ENCODE measurements at regions not wholly inside any gene's neighbourhood (a gene's known extent, or its start where the extent isn't known, plus 50 kb on each side); places are given as distances from the start of the nearest gene placed in this dataset.
"Not testable (repeated sequence)": the region's sequence is repeated elsewhere in the genome, so short reads cannot be mapped to it uniquely, and the experiment has no call there.

DNA sequence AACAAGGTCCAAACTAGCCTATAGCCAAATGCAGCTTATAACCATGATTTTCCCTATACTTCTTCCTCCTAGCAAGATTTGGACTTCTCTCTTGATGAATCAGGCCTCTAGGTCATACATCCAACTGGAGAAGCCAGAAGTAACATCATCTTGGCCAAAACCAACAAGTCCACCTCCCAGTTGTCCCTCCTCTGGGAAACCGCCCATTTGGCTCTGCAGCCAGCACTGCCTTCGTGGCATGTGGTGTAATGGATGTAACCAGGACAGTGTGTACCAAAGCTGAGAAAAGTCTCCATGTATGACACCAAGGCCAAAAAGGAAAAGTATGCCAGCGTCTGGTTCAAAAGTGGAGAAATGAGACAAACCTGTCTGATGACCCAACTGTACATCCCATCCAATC is 59.3 kb upstream of the VASH1 start:
- H3K27ac ChIP-seq = no peak overlapping the region

DNA sequence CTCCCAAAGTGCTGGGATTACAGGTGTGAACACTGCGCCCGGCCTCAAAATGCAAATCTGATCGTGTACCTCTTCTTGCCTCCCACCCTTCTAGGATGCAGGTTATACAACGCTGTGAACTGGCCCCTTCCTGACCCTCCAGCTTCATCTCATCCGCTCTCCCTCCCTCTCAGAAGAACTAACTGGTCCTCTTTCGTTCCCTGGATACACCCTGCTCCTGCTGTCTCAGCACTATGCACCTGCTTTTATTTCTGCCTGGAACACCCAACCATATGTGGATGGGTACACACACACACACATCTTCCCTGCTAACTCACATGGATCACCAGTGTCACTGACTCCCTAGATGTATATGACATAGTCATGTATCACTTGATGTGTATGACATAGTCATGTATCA is 56.1 kb upstream of the VASH1 start:
- Histone ChIP-seq H3K4me3 (no peak overlapping the region), H3K36me3 (replicated peaks in 1 of 2) (no peaks in the 10 kb centered on the region), H3K9me3 (replicated peaks in 1 of 3) (no peaks in the 10 kb centered on the region), H3K4me1 (replicated peaks in 1 of 2) (peaks cover 0 to 5% of the 10 kb centered on the region in 2 donors), H3K27me3 (no peaks in the 10 kb centered on the region), H3K27ac (no peak overlapping the region)
- TF ChIP-seq POLR2A (IDR thresholded peaks at IDR 0.05) = no peak
- TF ChIP-seq, protein P1, sequence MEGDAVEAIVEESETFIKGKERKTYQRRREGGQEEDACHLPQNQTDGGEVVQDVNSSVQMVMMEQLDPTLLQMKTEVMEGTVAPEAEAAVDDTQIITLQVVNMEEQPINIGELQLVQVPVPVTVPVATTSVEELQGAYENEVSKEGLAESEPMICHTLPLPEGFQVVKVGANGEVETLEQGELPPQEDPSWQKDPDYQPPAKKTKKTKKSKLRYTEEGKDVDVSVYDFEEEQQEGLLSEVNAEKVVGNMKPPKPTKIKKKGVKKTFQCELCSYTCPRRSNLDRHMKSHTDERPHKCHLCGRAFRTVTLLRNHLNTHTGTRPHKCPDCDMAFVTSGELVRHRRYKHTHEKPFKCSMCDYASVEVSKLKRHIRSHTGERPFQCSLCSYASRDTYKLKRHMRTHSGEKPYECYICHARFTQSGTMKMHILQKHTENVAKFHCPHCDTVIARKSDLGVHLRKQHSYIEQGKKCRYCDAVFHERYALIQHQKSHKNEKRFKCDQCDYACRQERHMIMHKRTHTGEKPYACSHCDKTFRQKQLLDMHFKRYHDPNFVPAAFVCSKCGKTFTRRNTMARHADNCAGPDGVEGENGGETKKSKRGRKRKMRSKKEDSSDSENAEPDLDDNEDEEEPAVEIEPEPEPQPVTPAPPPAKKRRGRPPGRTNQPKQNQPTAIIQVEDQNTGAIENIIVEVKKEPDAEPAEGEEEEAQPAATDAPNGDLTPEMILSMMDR (IDR thresholded peaks at IDR 0.05) = no peak
- 92 to 97% (median 94%) methylated on average over 6 of the region's 6 CpGs for WGBS, 4 donors
- no peak for DNase-seq
- intact Hi-C loops (cut with DNase I) = no loop called here

More for the DNA sequence above, 59.3 kb upstream of the VASH1 start:
- H3K4me3 ChIP-seq = no peak overlapping the region
- H3K9me3 ChIP-seq (replicated peaks in 1 of 3) = no peaks in the 10 kb centered on the region
- WGBS, 4 donors = 66 to 84% (median 75%) methylated on average over 3 of the region's 3 CpGs
- DNase-seq = peak in 1 of 7 donors; percentile 55
- no peaks in the 10 kb centered on the region for H3K36me3 ChIP-seq (replicated peaks in 1 of 2)
- peaks cover 11 to 12% of the 10 kb centered on the region in 2 donors for H3K4me1 ChIP-seq (replicated peaks in 1 of 2)
- H3K27me3 ChIP-seq = no peaks in the 10 kb centered on the region
- TF ChIP-seq POLR2A (IDR thresholded peaks at IDR 0.05) = no peak
- TF ChIP-seq, protein P1 (IDR thresholded peaks at IDR 0.05) = no peak
- intact Hi-C loops (cut with DNase I) = no loop called here

DNA sequence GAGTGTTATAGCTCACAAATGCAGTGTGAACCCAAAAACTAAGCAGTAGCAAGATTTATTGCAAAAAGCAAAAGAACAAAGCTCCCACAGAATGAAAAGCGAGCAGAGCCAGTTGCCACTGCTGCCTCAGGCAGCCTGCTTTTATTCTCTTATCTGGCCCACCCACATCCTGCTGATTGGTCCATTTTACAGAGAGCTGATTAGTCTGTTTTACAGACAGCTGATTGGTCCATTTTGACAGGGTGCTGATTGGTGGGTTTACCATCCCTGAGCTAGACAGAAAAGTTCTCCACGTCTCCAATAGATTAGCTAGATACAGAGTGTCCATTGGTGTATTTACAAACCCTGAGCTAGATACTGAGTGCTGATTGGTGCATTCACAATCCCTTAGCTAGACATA is 55.1 kb upstream of the VASH1 start:
- WGBS, 4 donors = 87 to 96% (median 92%) methylated on average over 2 of the region's 2 CpGs
- intact Hi-C loops (cut with DNase I); H3K9me3 ChIP-seq (replicated peaks in 1 of 3); H3K27ac ChIP-seq; H3K4me3 ChIP-seq; H3K27me3 ChIP-seq; H3K36me3 ChIP-seq (replicated peaks in 1 of 2); DNase-seq: not testable (repeated sequence)
- peaks cover 0 to 11% of the 10 kb centered on the region in 2 donors for H3K4me1 ChIP-seq (replicated peaks in 1 of 2)

DNA sequence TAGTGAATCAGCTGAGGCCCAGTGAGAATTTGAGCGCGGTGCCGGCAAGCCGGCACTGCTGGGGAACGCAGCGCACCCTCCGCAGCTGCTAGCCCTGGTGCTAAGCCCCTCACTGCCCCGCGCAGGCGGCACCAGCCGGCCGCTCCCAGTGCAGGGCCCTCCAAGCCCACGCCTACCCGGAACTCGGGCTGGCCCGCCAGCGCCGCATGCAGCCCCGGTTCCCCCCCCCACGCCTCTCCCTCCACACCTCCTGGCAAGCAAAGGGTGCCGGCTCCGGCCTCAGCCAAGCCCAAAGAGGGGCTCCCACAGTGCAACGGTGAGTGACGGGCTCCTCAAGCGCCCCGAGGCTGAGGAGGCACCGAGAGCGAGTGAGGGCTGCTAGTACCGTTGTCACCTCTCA is 54.5 kb upstream of the VASH1 start:
- DNase-seq = peak in 1 of 7 donors; percentile 21
- Histone ChIP-seq H3K27me3 (no peaks in the 10 kb centered on the region), H3K9me3 (replicated peaks in 1 of 3) (no peaks in the 10 kb centered on the region), H3K36me3 (replicated peaks in 1 of 2) (no peaks in the 10 kb centered on the region), H3K4me3 (no peak overlapping the region), H3K27ac (no peak overlapping the region), H3K4me1 (replicated peaks in 1 of 2) (peaks cover 0 to 11% of the 10 kb centered on the region in 2 donors)
- WGBS, 4 donors = 92 to 96% (median 93%) methylated on average over 15 to 29 of the region's 29 CpGs
- TF ChIP-seq, protein P1 (IDR thresholded peaks at IDR 0.05) = no peak
- no peak for TF ChIP-seq POLR2A (IDR thresholded peaks at IDR 0.05)
- intact Hi-C loops (cut with DNase I) = no loop called here

DNA sequence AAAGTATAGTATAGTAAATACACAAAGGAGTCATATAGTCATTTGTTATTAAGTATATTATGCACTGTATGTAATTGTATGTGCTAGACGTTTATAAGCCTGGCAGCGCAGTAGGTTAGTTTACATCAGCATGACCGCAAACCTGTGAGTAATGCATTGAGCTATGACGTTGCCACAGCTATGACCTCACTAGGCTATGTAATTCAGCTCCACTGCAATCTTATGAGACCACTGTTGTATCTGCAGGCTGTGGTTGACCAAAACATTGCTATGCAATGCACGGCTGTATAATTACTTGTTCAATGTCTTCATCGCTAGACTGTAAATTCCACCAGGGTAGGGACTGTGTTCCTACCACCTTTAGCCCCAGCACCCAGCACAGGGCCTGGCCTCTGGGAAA is 53.2 kb upstream of the VASH1 start:
- intact Hi-C loops (cut with DNase I) = no loop called here
- no peaks in the 10 kb centered on the region for H3K36me3 ChIP-seq (replicated peaks in 1 of 2)
- no peak overlapping the region for H3K4me3 ChIP-seq
- no peaks in the 10 kb centered on the region for H3K9me3 ChIP-seq (replicated peaks in 1 of 3)
- 81 to 89% (median 87%) methylated on average over 6 of the region's 6 CpGs for WGBS, 4 donors
- H3K4me1 ChIP-seq (replicated peaks in 1 of 2) = peaks cover 0 to 11% of the 10 kb centered on the region in 2 donors
- peak in 1 of 7 donors; percentile 34 for DNase-seq
- TF ChIP-seq, protein P1 (IDR thresholded peaks at IDR 0.05) = no peak
- no peak for TF ChIP-seq POLR2A (IDR thresholded peaks at IDR 0.05)
- H3K27ac ChIP-seq = peak overlapping the region in 1 of 5 donors; percentile 10
- H3K27me3 ChIP-seq = no peaks in the 10 kb centered on the region

All from adrenal gland (tissue), 9 donors.